Left lung (tissue), 4 donors: ENCODE measurements at regions not wholly inside any gene's neighbourhood (a gene's known extent, or its start where the extent isn't known, plus 50 kb on each side); places are given as distances from the start of the nearest gene placed in this dataset.

ENCODE experiments used
- ATAC-seq: fragments of 200-7000 bp; cut with Tn5 transposase; one replicate; pipeline ENCODE4 v1.9.1; 2020; ENCODE audit warnings: moderate library complexity
- DNase-seq, 4 donors: peaks; one replicate each; pipeline ENCODE4 v3.0.0-alpha.2; 2013 to 2020
- H3K27ac ChIP-seq, 2 donors: fragments of 200-600 bp; sonication (generic) in 1 of 2; one replicate each; pipeline versions ENCODE4 v1.5.0 to v1.8.0; 2020 to 2021
- H3K27me3 ChIP-seq, 2 donors: fragments of 200-600 bp; sonication (generic) in 1 of 2; one replicate each; pipeline versions ENCODE4 v1.5.0 to v1.8.0; 2020 to 2021
- H3K36me3 ChIP-seq, 2 donors: fragments of 200-600 bp; sonication (generic) in 1 of 2; one replicate each; pipeline versions ENCODE4 v1.5.0 to v1.8.0; 2020 to 2021
- H3K4me1 ChIP-seq, 2 donors: fragments of 200-600 bp; one replicate each; pipeline ENCODE4 v1.8.0; 2021
- H3K4me3 ChIP-seq, 2 donors: fragments of 200-600 bp; sonication (generic) in 1 of 2; one replicate each; pipeline versions ENCODE4 v1.5.0 to v1.8.0; 2020 to 2021; ENCODE audit warnings: mild to moderate bottlenecking in 1 of 2
- H3K9me3 ChIP-seq, 2 donors: fragments of 200-600 bp; sonication (generic) in 1 of 2; one replicate each; pipeline versions ENCODE4 v1.5.0 to v1.8.0; 2020 to 2021
- intact Hi-C, 2 donors: fragments of 100-400 bp; cut with DNase I; formaldehyde crosslinking; loops; one replicate each; pipeline versions ENCODE4 v1.11.2 to v1.14.2; 2022
- TF ChIP-seq, protein P1 (sequence below), 2 donors: fragments of 200-600 bp; sonication (generic) in 1 of 2; IDR thresholded peaks; one replicate each; pipeline versions ENCODE4 v1.5.0 to v1.8.0; 2021; ENCODE audit warnings: antibody characterized with exemption in 2 of 2
- donor health status: DM: no; HTN: yes; CAD: no.
- donor health status: DM: no; HTN: no; CAD: no.

DNA sequence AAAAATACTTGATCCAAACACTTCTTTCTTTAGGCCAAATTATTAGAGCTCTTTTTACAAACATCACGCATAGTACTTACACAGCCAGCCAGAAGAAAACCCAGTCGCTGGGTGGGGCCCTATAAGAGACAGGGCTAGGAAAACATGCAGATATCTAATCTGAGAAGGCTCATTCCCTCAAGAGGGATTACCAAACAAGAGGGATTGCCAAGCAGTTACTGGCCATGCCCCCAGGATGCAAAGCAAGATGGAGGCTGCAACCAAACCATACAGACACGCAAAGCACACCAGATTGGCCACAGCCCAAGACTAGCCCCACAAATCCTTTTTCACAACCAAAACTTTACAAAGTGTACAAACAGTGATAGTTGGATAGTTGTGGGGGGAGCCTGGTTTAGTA is 1235.4 kb upstream of the GJE1 start:
- no peaks in the 10 kb centered on the region for H3K36me3 ChIP-seq
- TF ChIP-seq, protein P1, sequence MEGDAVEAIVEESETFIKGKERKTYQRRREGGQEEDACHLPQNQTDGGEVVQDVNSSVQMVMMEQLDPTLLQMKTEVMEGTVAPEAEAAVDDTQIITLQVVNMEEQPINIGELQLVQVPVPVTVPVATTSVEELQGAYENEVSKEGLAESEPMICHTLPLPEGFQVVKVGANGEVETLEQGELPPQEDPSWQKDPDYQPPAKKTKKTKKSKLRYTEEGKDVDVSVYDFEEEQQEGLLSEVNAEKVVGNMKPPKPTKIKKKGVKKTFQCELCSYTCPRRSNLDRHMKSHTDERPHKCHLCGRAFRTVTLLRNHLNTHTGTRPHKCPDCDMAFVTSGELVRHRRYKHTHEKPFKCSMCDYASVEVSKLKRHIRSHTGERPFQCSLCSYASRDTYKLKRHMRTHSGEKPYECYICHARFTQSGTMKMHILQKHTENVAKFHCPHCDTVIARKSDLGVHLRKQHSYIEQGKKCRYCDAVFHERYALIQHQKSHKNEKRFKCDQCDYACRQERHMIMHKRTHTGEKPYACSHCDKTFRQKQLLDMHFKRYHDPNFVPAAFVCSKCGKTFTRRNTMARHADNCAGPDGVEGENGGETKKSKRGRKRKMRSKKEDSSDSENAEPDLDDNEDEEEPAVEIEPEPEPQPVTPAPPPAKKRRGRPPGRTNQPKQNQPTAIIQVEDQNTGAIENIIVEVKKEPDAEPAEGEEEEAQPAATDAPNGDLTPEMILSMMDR (IDR thresholded peaks at IDR 0.05): no peak
- no peaks in the 10 kb centered on the region for H3K27me3 ChIP-seq
- ATAC-seq (no peak), DNase-seq (no peak)
- H3K9me3 ChIP-seq: peaks cover 0 to 13% of the 10 kb centered on the region in 2 donors
- intact Hi-C loops: no loop called here
- H3K4me1 ChIP-seq: no peaks in the 10 kb centered on the region
- no peak overlapping the region for H3K27ac ChIP-seq
- peak overlapping the region in 1 of 2 donors; percentile 0 for H3K4me3 ChIP-seq

DNA sequence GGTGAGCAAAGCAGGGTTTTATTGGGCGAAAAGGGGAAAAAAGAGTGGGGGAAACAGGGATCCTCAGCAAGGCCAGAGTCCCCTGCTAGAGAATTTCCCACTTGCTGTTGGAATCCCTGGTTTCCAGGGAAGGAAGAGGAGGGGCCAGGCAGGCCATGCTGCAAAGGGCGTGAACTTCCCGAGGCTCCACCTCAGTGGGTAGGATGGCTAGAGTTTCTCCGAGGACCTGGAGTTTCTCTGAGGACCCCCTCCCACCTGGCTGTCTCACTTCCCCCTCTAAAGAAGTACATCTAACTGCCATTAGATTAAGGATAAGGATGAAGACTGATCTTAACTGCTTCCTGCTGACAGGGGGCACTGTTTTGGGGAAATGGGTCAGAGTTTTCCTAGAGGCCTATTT is 1239.3 kb upstream of the GJE1 start:
- Histone ChIP-seq H3K4me1 (no peaks in the 10 kb centered on the region), H3K36me3 (no peaks in the 10 kb centered on the region), H3K9me3 (peaks cover 0 to 4% of the 10 kb centered on the region in 2 donors), H3K4me3 (no peak overlapping the region), H3K27ac (no peak overlapping the region), H3K27me3 (no peaks in the 10 kb centered on the region)
- no peak for DNase-seq
- ATAC-seq: no peak
- intact Hi-C loops: no loop called here
- TF ChIP-seq, protein P1 (IDR thresholded peaks at IDR 0.05): no peak

DNA sequence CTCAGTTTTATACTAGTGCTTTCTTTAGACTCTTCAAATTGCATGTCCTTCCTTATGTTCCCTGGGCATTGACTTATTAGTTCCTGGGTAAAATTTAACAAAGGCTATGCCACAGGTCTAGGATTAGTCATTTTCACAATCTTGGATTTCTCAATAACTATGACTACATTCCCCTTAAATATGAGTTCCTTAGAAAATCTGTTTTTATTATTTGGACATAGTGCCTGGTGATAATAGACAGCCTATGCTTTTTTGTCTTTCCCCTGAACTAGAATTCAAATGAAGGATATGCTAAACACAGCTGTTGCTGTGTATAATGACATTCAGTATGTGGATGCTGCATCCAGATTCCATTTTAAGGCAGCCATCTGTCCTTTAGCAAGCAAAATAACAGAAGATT is 1252.8 kb upstream of the GJE1 start:
- no peaks in the 10 kb centered on the region for H3K36me3 ChIP-seq
- intact Hi-C loops: no loop called here
- TF ChIP-seq, protein P1 (IDR thresholded peaks at IDR 0.05): no peak
- H3K4me3 ChIP-seq: no peak overlapping the region
- H3K9me3 ChIP-seq: peaks cover 0 to 5% of the 10 kb centered on the region in 2 donors
- no peak for ATAC-seq
- no peak overlapping the region for H3K27ac ChIP-seq
- no peaks in the 10 kb centered on the region for H3K4me1 ChIP-seq
- no peaks in the 10 kb centered on the region for H3K27me3 ChIP-seq
- peak in 1 of 4 donors; percentile 33 for DNase-seq

DNA sequence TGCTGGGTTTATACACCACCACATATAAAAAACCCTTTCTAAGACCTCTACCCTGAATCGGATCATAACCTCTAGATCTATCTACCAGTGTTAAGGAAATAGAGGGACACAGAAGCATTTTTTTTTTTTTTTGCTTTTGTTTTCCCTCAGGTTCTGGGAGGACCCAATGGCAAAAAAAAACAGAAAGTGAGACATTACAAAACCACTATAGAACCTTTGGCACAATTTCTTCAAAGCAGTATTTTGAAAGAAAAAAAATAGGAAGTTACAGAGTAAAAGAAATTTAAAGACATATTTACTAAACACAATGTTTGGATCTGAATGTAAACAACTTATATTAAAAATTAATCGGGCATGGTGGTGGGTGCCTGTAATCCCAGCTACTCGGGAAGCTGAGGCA is 1258.7 kb upstream of the GJE1 start:
- Histone ChIP-seq H3K36me3 (no peaks in the 10 kb centered on the region), H3K4me1 (no peaks in the 10 kb centered on the region), H3K9me3 (peaks cover 0 to 10% of the 10 kb centered on the region in 2 donors), H3K4me3 (no peak overlapping the region), H3K27ac (no peak overlapping the region), H3K27me3 (no peaks in the 10 kb centered on the region)
- DNase-seq (no peak), ATAC-seq (no peak)
- TF ChIP-seq, protein P1 (IDR thresholded peaks at IDR 0.05): no peak
- intact Hi-C loops: no loop called here

DNA sequence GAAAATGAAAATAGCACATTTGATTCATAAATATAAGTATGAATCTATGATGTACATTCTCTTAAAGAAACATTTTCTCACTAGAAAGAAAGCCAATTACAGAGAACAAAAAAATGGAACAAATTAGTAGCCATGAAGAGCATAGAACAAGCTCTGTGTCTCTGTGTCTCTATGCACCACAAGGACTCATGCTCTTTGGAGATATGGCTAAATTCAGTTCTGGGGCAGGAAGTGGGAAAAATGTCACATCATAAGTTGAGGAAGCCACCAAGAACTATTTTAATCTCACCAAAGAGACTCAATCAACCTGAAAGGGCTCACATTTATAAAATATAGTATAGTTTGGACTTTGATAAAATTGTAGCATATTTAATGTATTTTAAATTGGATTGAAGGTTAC is 1259.8 kb upstream of the GJE1 start:
- no peak for ATAC-seq
- Histone ChIP-seq H3K4me3 (no peak overlapping the region), H3K36me3 (no peaks in the 10 kb centered on the region), H3K27me3 (no peaks in the 10 kb centered on the region), H3K9me3 (peaks cover 0 to 5% of the 10 kb centered on the region in 2 donors), H3K4me1 (no peaks in the 10 kb centered on the region), H3K27ac (no peak overlapping the region)
- DNase-seq: no peak
- intact Hi-C loops: no loop called here
- TF ChIP-seq, protein P1 (IDR thresholded peaks at IDR 0.05): no peak
